ENCODE measurements at regions not wholly inside any gene's neighbourhood (a gene's known extent, or its start where the extent isn't known, plus 50 kb on each side); places are given as distances from the start of the nearest gene placed in this dataset.

DNA sequence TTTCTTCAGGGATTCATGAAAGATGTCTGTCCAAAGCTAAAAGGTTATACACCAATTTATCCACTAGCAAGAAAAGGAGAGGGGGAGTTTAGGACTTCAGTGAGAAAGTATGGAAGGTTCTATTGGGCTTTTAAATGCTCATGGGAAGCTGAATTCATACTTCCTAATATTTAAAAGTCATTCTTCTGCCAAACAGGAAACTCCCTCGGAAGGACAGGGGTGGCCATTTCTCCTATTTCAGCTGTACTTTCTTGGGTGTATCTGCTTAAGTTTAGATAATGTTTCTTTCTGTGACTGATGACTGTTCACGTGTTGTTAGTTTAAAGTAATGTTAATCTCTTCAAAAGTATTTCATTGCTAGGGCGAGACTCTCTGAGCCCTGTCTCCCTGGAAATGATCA, 80.5 kb upstream of the IFNGR1 start:
- Histone ChIP-seq H3K9me3 (ENCODE audit: control insufficient read depth, insufficient read depth, low read depth, low read length) (no peaks in the 10 kb centered on the region), H3K4me1 (ENCODE audit: control insufficient read depth, insufficient read depth, low read length) (no peaks in the 10 kb centered on the region), H3K4me3 (ENCODE audit: low read depth, low read length) (no peak overlapping the region), H3K27ac (ENCODE audit: extremely low read depth, low read depth, low read length) (no peak overlapping the region), H3K36me3 (ENCODE audit: control insufficient read depth in 2 of 2, insufficient read depth in 1 of 2, low read length in 2 of 2) (no peaks in the 10 kb centered on the region)
- ChIA-PET CTCF (interaction anchor here (3.1 kb wide), 1 partner anchor 15 kb away, joined by 20 read pairs; no protein-coding TSS in a partner anchor), POLR2A (no interaction called here)
- no peak for TF ChIP-seq ZNF132 (tag by site-specific recombination; IDR thresholded peaks at IDR 0.05; ENCODE audit: borderline replicate concordance)
- TF ChIP-seq, protein P1, sequence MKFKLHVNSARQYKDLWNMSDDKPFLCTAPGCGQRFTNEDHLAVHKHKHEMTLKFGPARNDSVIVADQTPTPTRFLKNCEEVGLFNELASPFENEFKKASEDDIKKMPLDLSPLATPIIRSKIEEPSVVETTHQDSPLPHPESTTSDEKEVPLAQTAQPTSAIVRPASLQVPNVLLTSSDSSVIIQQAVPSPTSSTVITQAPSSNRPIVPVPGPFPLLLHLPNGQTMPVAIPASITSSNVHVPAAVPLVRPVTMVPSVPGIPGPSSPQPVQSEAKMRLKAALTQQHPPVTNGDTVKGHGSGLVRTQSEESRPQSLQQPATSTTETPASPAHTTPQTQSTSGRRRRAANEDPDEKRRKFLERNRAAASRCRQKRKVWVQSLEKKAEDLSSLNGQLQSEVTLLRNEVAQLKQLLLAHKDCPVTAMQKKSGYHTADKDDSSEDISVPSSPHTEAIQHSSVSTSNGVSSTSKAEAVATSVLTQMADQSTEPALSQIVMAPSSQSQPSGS (tag by site-specific recombination; IDR thresholded peaks at IDR 0.05; ENCODE audit: low read depth), result no peak
- no peak for TF ChIP-seq ZNF426 (tag by site-specific recombination; IDR thresholded peaks at IDR 0.05)
- TF ChIP-seq ZNF423 (tag by site-specific recombination; IDR thresholded peaks at IDR 0.05), result no peak
- TF ChIP-seq ZNF404 (tag by site-specific recombination; IDR thresholded peaks at IDR 0.05), result no peak
- TF ChIP-seq ZNF549 (tag by site-specific recombination; IDR thresholded peaks at IDR 0.05), result no peak
- no peak for TF ChIP-seq ZNF248 (tag by site-specific recombination; IDR thresholded peaks at IDR 0.05)
- TF ChIP-seq, protein P2, sequence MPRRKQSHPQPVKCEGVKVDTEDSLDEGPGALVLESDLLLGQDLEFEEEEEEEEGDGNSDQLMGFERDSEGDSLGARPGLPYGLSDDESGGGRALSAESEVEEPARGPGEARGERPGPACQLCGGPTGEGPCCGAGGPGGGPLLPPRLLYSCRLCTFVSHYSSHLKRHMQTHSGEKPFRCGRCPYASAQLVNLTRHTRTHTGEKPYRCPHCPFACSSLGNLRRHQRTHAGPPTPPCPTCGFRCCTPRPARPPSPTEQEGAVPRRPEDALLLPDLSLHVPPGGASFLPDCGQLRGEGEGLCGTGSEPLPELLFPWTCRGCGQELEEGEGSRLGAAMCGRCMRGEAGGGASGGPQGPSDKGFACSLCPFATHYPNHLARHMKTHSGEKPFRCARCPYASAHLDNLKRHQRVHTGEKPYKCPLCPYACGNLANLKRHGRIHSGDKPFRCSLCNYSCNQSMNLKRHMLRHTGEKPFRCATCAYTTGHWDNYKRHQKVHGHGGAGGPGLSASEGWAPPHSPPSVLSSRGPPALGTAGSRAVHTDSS (tag by site-specific recombination; IDR thresholded peaks at IDR 0.05), result no peak
- TF ChIP-seq ZNF239 (tag by site-specific recombination; IDR thresholded peaks at IDR 0.05), result no peak
- TF ChIP-seq, protein P3, sequence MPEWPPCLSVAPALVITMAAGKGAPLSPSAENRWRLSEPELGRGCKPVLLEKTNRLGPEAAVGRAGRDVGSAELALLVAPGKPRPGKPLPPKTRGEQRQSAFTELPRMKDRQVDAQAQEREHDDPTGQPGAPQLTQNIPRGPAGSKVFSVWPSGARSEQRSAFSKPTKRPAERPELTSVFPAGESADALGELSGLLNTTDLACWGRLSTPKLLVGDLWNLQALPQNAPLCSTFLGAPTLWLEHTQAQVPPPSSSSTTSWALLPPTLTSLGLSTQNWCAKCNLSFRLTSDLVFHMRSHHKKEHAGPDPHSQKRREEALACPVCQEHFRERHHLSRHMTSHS (tag by site-specific recombination; IDR thresholded peaks at IDR 0.05), result no peak
- TF ChIP-seq ZNF121 (tag by site-specific recombination; IDR thresholded peaks at IDR 0.05), result no peak
- TF ChIP-seq, protein P4, sequence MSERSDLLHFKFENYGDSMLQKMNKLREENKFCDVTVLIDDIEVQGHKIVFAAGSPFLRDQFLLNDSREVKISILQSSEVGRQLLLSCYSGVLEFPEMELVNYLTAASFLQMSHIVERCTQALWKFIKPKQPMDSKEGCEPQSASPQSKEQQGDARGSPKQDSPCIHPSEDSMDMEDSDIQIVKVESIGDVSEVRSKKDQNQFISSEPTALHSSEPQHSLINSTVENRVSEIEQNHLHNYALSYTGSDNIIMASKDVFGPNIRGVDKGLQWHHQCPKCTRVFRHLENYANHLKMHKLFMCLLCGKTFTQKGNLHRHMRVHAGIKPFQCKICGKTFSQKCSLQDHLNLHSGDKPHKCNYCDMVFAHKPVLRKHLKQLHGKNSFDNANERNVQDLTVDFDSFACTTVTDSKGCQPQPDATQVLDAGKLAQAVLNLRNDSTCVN (tag by site-specific recombination; optimal IDR thresholded peaks at IDR 0.05), result no peak
- TF ChIP-seq, protein P5, sequence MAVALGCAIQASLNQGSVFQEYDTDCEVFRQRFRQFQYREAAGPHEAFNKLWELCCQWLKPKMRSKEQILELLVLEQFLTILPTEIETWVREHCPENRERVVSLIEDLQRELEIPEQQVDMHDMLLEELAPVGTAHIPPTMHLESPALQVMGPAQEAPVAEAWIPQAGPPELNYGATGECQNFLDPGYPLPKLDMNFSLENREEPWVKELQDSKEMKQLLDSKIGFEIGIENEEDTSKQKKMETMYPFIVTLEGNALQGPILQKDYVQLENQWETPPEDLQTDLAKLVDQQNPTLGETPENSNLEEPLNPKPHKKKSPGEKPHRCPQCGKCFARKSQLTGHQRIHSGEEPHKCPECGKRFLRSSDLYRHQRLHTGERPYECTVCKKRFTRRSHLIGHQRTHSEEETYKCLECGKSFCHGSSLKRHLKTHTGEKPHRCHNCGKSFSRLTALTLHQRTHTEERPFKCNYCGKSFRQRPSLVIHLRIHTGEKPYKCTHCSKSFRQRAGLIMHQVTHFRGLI (tag by site-specific recombination; IDR thresholded peaks at IDR 0.05), result no peak

DNA sequence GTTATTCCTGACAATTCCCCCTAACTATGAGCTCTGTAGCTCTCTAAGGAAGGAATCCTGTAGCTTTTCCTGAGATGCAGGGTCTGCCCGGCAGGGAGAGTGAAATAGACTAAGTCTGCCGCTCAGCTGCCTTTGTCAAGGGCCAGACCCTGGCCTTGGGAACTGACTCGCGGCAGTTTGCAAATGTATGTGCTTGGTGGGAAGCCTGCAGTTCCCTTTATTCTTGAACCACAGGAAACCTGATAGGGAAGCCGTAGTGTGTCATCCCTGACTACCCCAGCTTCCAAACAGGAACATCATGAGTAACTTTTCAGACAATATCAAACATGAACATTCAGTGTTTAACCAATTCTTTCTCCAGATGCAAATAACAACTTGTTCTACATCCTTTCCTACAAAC, 78.7 kb upstream of the IFNGR1 start:
- no peaks in the 10 kb centered on the region for H3K4me1 ChIP-seq (ENCODE audit: control insufficient read depth, insufficient read depth, low read length)
- no peak overlapping the region for H3K27ac ChIP-seq (ENCODE audit: extremely low read depth, low read depth, low read length)
- POLR2A ChIA-PET, result no interaction called here
- no peak overlapping the region for H3K4me3 ChIP-seq (ENCODE audit: low read depth, low read length)
- CTCF ChIA-PET, result interaction anchor here (0.5 to 1.7 kb wide), 5 partner anchors 17 to 708 kb away, joined by 3 to 6 read pairs (median 3); no protein-coding TSS in a partner anchor
- no peaks in the 10 kb centered on the region for H3K36me3 ChIP-seq (ENCODE audit: control insufficient read depth in 2 of 2, insufficient read depth in 1 of 2, low read length in 2 of 2)
- no peaks in the 10 kb centered on the region for H3K9me3 ChIP-seq (ENCODE audit: control insufficient read depth, insufficient read depth, low read depth, low read length)
- TF ChIP-seq, protein P6, sequence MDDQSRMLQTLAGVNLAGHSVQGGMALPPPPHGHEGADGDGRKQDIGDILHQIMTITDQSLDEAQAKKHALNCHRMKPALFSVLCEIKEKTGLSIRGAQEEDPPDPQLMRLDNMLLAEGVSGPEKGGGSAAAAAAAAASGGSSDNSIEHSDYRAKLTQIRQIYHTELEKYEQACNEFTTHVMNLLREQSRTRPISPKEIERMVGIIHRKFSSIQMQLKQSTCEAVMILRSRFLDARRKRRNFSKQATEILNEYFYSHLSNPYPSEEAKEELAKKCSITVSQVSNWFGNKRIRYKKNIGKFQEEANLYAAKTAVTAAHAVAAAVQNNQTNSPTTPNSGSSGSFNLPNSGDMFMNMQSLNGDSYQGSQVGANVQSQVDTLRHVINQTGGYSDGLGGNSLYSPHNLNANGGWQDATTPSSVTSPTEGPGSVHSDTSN (CRISPR knock-in tag; IDR thresholded peaks at IDR 0.05), result no peak
- TF ChIP-seq ZNF660 (tag by site-specific recombination; IDR thresholded peaks at IDR 0.05) (no peak), ZNF621 (tag by site-specific recombination; IDR thresholded peaks at IDR 0.05) (no peak), ZNF768 (tag by site-specific recombination; IDR thresholded peaks at IDR 0.05) (no peak), ZBTB20 (tag by site-specific recombination; IDR thresholded peaks at IDR 0.05) (no peak), ZNF585B (tag by site-specific recombination; IDR thresholded peaks at IDR 0.05) (no peak), ZNF791 (tag by site-specific recombination; IDR thresholded peaks at IDR 0.05) (no peak), ZNF530 (tag by site-specific recombination; IDR thresholded peaks at IDR 0.05; ENCODE audit: low read depth) (no peak), ZNF112 (tag by site-specific recombination; IDR thresholded peaks at IDR 0.05) (no peak)
- TF ChIP-seq, protein P7, sequence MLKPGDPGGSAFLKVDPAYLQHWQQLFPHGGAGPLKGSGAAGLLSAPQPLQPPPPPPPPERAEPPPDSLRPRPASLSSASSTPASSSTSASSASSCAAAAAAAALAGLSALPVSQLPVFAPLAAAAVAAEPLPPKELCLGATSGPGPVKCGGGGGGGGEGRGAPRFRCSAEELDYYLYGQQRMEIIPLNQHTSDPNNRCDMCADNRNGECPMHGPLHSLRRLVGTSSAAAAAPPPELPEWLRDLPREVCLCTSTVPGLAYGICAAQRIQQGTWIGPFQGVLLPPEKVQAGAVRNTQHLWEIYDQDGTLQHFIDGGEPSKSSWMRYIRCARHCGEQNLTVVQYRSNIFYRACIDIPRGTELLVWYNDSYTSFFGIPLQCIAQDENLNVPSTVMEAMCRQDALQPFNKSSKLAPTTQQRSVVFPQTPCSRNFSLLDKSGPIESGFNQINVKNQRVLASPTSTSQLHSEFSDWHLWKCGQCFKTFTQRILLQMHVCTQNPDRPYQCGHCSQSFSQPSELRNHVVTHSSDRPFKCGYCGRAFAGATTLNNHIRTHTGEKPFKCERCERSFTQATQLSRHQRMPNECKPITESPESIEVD (tag by site-specific recombination; IDR thresholded peaks at IDR 0.05), result no peak
- TF ChIP-seq, protein P8, sequence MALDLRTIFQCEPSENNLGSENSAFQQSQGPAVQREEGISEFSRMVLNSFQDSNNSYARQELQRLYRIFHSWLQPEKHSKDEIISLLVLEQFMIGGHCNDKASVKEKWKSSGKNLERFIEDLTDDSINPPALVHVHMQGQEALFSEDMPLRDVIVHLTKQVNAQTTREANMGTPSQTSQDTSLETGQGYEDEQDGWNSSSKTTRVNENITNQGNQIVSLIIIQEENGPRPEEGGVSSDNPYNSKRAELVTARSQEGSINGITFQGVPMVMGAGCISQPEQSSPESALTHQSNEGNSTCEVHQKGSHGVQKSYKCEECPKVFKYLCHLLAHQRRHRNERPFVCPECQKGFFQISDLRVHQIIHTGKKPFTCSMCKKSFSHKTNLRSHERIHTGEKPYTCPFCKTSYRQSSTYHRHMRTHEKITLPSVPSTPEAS (tag by site-specific recombination; IDR thresholded peaks at IDR 0.05), result no peak
